GM21528 (cell line): ENCODE measurements at regions not wholly inside any gene's neighbourhood (a gene's known extent, or its start where the extent isn't known, plus 50 kb on each side); places are given as distances from the start of the nearest gene placed in this dataset.
A peak's percentile ranks its signal among the peaks of the same experiment; 100 is the strongest.
"Not testable (repeated sequence)": the region's sequence is repeated elsewhere in the genome, so short reads cannot be mapped to it uniquely, and the experiment has no call there.

Experiments
- ATAC-seq: cut with Tn5 transposase; IDR thresholded peaks from one replicate; pipeline ENCODE4 v1.9.1; 2021; ENCODE audit warnings: mild to moderate bottlenecking, moderate library complexity; ENCODE audit not compliant: unreplicated experiment, low FRiP score

DNA sequence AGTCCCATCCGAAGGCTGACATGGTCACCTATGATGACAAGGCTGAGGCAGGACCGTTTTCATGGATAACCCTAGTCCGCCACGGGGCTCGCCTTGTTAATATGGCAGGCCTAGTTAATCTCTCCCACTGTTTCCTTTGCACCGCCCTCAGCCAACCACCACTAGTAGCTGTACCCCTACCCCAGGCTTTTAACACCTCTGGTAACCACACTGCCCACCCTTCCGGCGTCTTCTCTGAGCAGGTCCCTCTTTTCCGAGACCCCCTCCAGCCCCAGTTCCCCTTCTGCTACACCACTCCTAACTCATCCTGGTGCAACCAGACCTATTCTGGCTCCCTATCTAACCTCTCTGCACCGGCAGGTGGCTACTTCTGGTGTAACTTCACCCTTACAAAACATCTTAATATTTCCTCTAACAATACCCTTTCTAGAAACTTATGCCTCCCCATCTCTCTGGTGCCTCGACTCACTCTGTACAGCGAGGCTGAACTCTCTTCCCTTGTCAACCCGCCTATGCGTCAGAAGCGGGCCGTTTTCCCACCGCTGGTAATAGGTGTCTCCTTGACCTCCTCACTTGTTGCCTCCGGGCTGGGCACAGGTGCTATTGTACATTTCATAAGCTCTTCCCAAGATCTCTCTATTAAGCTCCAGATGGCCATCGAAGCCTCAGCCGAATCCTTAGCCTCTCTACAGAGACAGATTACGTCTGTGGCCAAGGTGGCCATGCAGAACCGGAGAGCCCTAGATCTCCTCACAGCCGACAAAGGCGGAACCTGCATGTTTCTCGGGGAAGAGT, 964.4 kb downstream of the RPA4 start:
- ATAC-seq: no peak

GRCh38 chrX:97849951-97850350, 966.2 kb downstream of the RPA4 start:
- no peak for ATAC-seq

- ATAC-seq: no peak
Observed at GRCh38 chrX:97850911-97851310, 967.2 kb downstream of the RPA4 start.

DNA sequence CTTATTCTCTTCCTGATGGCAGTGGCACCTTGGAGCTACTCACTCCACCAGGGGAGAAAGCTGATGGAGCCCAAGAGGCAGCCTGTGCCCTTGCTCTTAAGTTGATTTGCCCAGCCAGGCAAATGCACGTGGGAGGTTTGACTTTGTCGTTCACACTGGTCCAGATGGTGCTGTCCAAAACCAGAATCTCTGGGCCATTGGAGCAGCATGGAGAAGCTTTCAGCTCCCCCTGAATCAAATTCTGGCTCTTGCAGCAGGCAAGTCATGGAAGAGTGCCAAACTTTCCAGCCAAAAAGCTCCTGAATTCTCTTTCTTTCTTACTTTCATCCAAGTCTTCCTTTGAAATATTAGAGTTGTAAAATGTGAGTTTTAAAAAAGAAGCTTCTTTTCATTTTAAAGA, 970.4 kb downstream of the RPA4 start:
- no peak for ATAC-seq

DNA sequence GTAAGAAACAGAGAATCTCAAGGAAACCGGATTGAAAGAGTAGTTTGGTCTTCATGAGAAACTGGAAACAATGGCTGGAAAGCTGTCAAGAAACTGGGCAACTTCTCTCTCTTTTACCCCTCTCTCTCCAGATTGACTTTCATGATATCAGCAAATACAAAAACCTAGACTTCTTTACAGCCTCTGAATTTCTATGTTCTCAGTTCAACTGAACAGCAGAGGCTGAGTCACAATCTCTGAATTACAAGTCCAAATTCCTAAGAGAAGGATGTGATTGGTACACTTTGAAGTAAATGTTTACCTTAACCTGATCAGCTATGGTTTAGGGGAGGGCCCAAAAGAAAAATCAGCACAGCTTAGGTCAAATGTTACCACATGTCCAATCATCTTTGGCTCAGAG, 974.9 kb downstream of the RPA4 start:
- ATAC-seq: no peak

- no peak for ATAC-seq
Observed at GRCh38 chrX:97860226-97860625, 976.5 kb downstream of the RPA4 start.

GRCh38 chrX:97863261-97863660, 979.6 kb downstream of the RPA4 start:
- no peak for ATAC-seq

DNA sequence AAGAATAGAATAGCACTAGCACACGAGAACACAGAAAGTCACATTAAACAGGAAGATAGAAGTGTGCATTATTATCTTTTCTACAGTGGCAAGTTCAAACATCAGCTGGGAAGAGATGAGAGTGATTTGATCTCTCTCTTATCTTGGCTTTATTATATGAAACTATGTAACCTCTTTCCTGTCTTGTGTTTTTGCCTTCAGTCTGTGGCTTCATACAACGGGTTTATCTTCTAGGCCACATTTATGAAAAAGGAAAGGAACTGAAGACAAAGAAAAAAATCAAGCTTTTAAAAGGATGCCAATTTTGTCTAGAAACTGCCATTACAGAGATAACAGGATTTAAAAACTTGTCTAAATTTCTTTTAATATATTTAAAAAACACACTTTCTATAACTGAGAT, 983.6 kb downstream of the RPA4 start:
- ATAC-seq: no peak

DNA sequence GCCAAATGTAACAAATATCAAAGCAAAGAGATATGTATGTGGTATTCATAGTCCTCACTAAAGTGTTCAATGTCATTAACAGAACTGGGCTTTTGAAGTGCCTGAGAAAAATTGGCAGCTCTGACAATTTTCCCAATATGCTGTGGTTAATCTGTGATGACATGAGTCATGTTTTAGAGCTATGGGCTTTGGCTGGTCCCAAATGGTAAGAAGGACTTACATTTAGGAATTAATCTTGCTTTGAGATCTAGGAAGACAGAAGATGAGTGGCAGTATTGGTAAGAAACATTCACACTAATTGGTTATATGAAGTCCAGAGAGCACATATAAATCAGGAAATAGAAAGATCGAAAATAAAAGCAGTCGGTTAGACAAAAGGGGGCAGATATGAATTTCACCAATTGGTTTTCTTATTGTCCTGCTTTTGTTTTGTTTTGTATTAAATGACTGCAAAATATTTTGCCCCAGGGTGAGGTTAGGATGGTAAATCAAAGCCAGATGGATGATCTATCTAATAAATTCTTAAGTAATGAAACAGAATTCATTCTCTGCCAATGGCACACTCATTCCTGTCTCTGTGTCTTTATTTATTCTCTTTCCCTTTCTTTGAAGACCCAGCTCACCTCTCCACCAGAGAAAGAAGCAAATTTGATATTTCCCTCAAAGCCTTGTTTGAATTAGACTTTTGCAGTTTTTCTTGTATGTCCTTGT, 993.1 kb downstream of the RPA4 start:
- ATAC-seq: no peak

DNA sequence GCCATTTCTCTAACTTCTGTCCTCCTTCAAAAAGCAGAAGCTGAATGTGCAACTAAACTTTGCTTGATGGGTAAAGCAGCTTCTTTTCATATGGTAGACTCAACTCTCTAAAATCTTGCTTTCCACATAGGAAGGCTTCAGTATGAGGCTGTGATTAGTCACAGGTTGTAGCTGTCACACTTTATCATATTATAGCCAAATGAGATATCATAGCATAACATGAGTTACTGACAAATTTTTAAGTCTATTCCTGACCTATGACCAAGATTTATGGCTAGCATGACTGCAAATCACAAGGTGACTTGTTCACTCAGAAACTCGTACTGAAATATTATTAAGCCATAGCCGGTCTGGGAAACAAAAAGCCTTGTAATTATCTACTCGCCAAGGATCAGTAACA, 998.6 kb downstream of the RPA4 start:
- ATAC-seq: no peak

DNA sequence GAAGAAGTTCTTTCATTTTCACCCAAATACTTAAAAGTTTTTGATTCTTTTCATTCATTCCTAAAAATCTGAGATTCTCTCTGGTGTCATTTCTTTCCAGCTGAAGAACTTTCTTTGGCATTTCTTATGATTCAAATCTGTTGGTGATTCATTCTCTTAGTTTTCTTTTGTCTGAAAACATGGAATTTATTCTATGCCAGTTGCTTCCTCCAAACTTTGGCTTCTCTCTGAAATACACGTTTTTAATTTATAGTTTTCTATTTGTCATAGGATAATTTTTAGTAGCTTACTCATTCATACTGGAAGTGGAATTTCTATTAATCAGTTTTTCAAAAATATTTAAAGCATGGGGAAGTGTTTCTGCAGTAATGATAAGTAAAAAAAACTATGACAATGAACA, 1012.0 kb downstream of the RPA4 start:
- ATAC-seq: no peak

DNA sequence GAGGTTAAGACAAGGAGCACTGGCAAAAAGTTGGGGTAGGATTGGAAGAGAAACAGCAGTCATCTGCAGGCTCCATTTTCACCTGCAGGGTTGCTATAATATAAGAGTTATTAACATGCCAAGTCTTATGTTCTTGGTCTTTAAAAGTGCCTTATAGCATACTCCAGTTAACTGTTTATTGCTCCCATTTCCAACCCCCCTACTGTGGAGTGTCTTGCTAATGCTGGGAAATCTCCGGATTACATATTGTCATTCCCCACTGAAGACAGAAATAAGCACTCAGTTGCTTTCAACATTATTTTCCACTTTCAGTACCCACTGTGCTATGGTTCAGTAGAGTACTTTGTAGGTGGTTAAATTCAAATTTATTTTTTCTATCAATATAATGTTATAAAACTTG, 1014.3 kb downstream of the RPA4 start:
- ATAC-seq: no peak

- no peak for ATAC-seq
Observed at GRCh38 chrX:97898798-97899197, 1015.1 kb downstream of the RPA4 start.

GRCh38 chrX:97907791-97908190, 1024.1 kb downstream of the RPA4 start:
- ATAC-seq: no peak

- ATAC-seq: peak; percentile 100
Observed at GRCh38 chrX:97909245-97909644, 1025.5 kb downstream of the RPA4 start.

GRCh38 chrX:97915390-97915789, 1031.7 kb downstream of the RPA4 start:
- not testable (repeated sequence) for ATAC-seq

GRCh38 chrX:97921223-97921622, 1037.5 kb downstream of the RPA4 start:
- ATAC-seq: not testable (repeated sequence)

DNA sequence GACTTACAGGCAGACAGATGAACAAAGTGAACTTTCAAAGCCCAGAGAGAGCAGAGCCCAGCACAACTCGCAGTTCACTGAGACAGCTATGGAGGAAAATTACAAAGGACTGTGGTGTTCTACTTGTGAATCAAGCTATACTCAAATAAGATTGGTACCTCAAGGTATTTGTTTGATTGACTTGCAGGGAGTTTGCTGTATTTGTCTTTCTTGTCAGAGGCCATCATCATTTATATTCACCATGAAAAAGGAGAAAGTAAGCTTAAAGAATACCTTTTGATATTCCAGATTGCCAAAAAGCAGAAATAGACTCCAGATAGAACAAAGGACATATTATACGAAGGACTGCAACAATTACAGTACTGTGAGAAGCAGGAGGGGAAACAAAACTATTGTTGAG, 1047.9 kb downstream of the RPA4 start:
- no peak for ATAC-seq

DNA sequence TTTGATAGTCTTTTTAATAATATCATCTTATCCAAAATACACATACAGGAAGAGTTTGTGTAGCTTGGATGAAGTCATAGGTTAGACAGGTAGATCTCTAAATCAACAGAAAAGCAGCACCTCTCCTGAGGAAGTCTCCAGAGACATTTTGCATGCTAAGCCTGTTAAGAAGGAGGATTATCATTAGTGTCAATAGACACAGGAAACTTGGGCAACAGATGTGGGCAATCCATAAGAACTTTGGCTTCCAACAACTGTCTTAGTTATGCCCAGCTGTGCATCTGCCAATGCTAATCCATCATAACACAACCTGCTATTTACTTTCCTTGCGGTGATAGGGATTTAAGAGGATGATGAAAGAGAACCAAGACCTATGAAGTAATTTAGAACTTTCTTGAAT, 1052.6 kb downstream of the RPA4 start:
- ATAC-seq: no peak

DNA sequence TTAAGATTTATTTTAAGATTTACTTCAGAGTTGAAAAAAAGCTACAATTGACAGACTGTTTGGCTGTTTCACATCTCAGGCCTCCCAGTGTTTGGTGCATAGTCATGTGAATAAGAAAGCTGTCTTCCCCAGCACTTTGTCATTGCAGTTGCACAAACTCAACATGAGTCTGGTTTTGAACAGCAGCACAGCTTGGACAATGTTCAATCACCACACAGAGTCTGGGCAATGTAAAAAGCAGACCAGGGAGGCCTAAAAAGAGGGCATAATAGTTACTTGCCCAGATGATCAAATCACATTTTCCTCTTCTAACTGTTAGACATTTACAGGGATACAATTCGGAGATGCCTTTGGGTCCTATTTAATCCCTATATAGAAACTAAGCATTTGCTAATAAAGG, 1055.0 kb downstream of the RPA4 start:
- no peak for ATAC-seq

DNA sequence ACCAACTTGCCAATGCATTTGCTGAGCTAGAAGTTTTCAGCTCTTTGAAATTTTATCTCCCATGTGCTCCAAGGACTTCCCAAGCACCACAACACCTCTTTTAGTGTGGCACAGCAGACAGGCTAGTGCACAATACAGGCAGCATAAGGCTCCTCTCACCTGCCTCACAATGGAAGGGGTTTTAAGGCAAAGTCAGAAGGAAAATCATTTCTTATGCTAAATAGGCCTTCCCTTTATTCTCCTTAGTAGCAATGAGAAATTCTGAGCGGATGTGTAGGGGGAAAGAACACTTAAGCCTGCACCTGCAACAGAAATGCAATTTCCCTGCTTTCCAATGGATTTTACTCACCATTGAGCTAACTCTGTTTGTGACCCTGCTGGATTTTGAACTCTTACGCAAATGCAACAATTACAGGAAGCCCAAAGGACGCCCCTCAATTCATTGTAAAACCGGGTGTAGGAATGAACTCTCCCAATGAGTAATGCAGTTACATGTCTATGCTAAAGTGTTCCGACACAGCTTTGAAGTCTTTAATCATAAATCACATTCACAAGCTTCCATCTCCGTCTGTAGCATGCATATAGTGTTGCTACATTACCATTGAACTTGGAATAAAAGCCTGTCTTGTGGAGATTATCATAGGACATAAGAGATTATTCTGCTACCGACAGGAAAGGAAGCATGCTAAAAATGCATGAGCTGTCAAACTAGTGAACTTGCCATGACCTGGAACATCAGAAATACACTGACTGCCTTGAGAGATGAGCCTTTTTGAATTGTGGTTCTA, 1084.9 kb downstream of the RPA4 start:
- no peak for ATAC-seq
